ENCODE measurements at regions not wholly inside any gene's neighbourhood (a gene's known extent, or its start where the extent isn't known, plus 50 kb on each side); places are given as distances from the start of the nearest gene placed in this dataset.

GRCh38 chr13:65943708-65944107 lies 1286.4 kb downstream of the PCDH9 start:
- Mint-ChIP-seq H3K27me3 (ENCODE audit: unreplicated experiment) (no peaks in the 10 kb centered on the region), H3K4me1 (ENCODE audit: unreplicated experiment) (peaks cover 14% of the 10 kb centered on the region), H3K4me3 (ENCODE audit: unreplicated experiment) (no peak overlapping the region), H3K9me3 (ENCODE audit: unreplicated experiment) (no peaks in the 10 kb centered on the region), H3K36me3 (ENCODE audit: unreplicated experiment) (peaks cover 3% of the 10 kb centered on the region), H3K27ac (ENCODE audit: unreplicated experiment) (peak overlapping the region; percentile 77)
- no peak for TF ChIP-seq CTCF (IDR thresholded peaks at IDR 0.05)
- DNase-seq (ENCODE audit: extremely low spot score, unreplicated experiment) = no peak

GRCh38 chr13:65943024-65943423 lies 1287.1 kb downstream of the PCDH9 start:
- peak overlapping the region; percentile 13 for H3K27ac Mint-ChIP-seq (ENCODE audit: unreplicated experiment)
- DNase-seq (ENCODE audit: extremely low spot score, unreplicated experiment) = no peak
- no peak overlapping the region for H3K4me3 Mint-ChIP-seq (ENCODE audit: unreplicated experiment)
- peaks cover 3% of the 10 kb centered on the region for H3K36me3 Mint-ChIP-seq (ENCODE audit: unreplicated experiment)
- no peak for TF ChIP-seq CTCF (IDR thresholded peaks at IDR 0.05)
- peaks cover 14% of the 10 kb centered on the region for H3K4me1 Mint-ChIP-seq (ENCODE audit: unreplicated experiment)
- H3K9me3 Mint-ChIP-seq (ENCODE audit: unreplicated experiment) = no peaks in the 10 kb centered on the region
- no peaks in the 10 kb centered on the region for H3K27me3 Mint-ChIP-seq (ENCODE audit: unreplicated experiment)

- no peaks in the 10 kb centered on the region for H3K27me3 Mint-ChIP-seq (ENCODE audit: unreplicated experiment)
Measured at GRCh38 chr13:65940720-65941119, 1289.4 kb downstream of the PCDH9 start.

GRCh38 chr13:65937251-65937650 lies 1292.9 kb downstream of the PCDH9 start:
- TF ChIP-seq CTCF (IDR thresholded peaks at IDR 0.05) = no peak
- H3K4me1 Mint-ChIP-seq (ENCODE audit: unreplicated experiment) = peaks cover 10% of the 10 kb centered on the region
- H3K9me3 Mint-ChIP-seq (ENCODE audit: unreplicated experiment) = no peaks in the 10 kb centered on the region
- H3K27me3 Mint-ChIP-seq (ENCODE audit: unreplicated experiment) = no peaks in the 10 kb centered on the region
- no peaks in the 10 kb centered on the region for H3K36me3 Mint-ChIP-seq (ENCODE audit: unreplicated experiment)
- no peak overlapping the region for H3K27ac Mint-ChIP-seq (ENCODE audit: unreplicated experiment)
- H3K4me3 Mint-ChIP-seq (ENCODE audit: unreplicated experiment) = no peak overlapping the region
- no peak for DNase-seq (ENCODE audit: extremely low spot score, unreplicated experiment)

More at GRCh38 chr13:65940720-65941119, 1289.4 kb downstream of the PCDH9 start:
- Mint-ChIP-seq H3K9me3 (ENCODE audit: unreplicated experiment) (no peaks in the 10 kb centered on the region), H3K4me1 (ENCODE audit: unreplicated experiment) (peaks cover 14% of the 10 kb centered on the region), H3K36me3 (ENCODE audit: unreplicated experiment) (peaks cover 3% of the 10 kb centered on the region), H3K27ac (ENCODE audit: unreplicated experiment) (no peak overlapping the region), H3K4me3 (ENCODE audit: unreplicated experiment) (no peak overlapping the region)
- no peak for DNase-seq (ENCODE audit: extremely low spot score, unreplicated experiment)
- TF ChIP-seq CTCF (IDR thresholded peaks at IDR 0.05) = no peak

- H3K4me3 Mint-ChIP-seq (ENCODE audit: unreplicated experiment) = no peak overlapping the region
Measured at GRCh38 chr13:65936249-65936648, 1293.9 kb downstream of the PCDH9 start.

More at GRCh38 chr13:65936249-65936648, 1293.9 kb downstream of the PCDH9 start:
- H3K27me3 Mint-ChIP-seq (ENCODE audit: unreplicated experiment) = no peaks in the 10 kb centered on the region
- H3K36me3 Mint-ChIP-seq (ENCODE audit: unreplicated experiment) = no peaks in the 10 kb centered on the region
- no peak for DNase-seq (ENCODE audit: extremely low spot score, unreplicated experiment)
- peaks cover 15% of the 10 kb centered on the region for H3K4me1 Mint-ChIP-seq (ENCODE audit: unreplicated experiment)
- H3K27ac Mint-ChIP-seq (ENCODE audit: unreplicated experiment) = no peak overlapping the region
- H3K9me3 Mint-ChIP-seq (ENCODE audit: unreplicated experiment) = no peaks in the 10 kb centered on the region
- TF ChIP-seq CTCF (IDR thresholded peaks at IDR 0.05) = no peak
